Hematopoietic multipotent progenitor cell treated with erythropoietin and hydrocortisone succinate and interleukin-3 and kit ligand, for 8 days (in vitro differentiated cells): ENCODE measurements at regions not wholly inside any gene's neighbourhood (a gene's known extent, or its start where the extent isn't known, plus 50 kb on each side); places are given as distances from the start of the nearest gene placed in this dataset.

ENCODE experiments used
- DNase-seq: peaks from one replicate; pipeline ENCODE4 v3.0.0-alpha.2; 2015

- no peak for DNase-seq
Measured at GRCh38 chr12:29053567-29053966, 95.5 kb upstream of the FAR2 start.

GRCh38 chr12:29054858-29055663, 94.0 kb upstream of the FAR2 start:
- DNase-seq, result no peak

GRCh38 chr12:29066011-29066588, 83.0 kb upstream of the FAR2 start:
- no peak for DNase-seq

- no peak for DNase-seq
Measured at GRCh38 chr12:29067430-29067829, 81.6 kb upstream of the FAR2 start.

GRCh38 chr12:29070309-29070708, 78.8 kb upstream of the FAR2 start:
- DNase-seq, result no peak

GRCh38 chr12:29071099-29071498, 78.0 kb upstream of the FAR2 start:
- DNase-seq, result no peak

GRCh38 chr12:29072631-29073030, 76.4 kb upstream of the FAR2 start:
- no peak for DNase-seq

- peak; percentile 65 for DNase-seq
Measured at GRCh38 chr12:29073631-29074239, 75.3 kb upstream of the FAR2 start.

- no peak for DNase-seq
Measured at GRCh38 chr12:29081101-29081500, 68.0 kb upstream of the FAR2 start.

- no peak for DNase-seq
Measured at GRCh38 chr12:29082522-29082921, 66.6 kb upstream of the FAR2 start.

GRCh38 chr12:29086325-29087271, 62.5 kb upstream of the FAR2 start:
- DNase-seq, result no peak

- DNase-seq, result peak; percentile 61
Measured at GRCh38 chr12:29088611-29089219, 60.4 kb upstream of the FAR2 start.
